HUES6 (cell line): ENCODE measurements at regions not wholly inside any gene's neighbourhood (a gene's known extent, or its start where the extent isn't known, plus 50 kb on each side); places are given as distances from the start of the nearest gene placed in this dataset.

Source experiments
- H3K27ac ChIP-seq: 2 replicates; pipeline ENCODE4 v1.7.0; 2013; ENCODE audit warnings: low read depth, mild to moderate bottlenecking, low read length, inconsistent platforms
- H3K27me3 ChIP-seq: 2 replicates; pipeline ENCODE4 v1.6.1; 2013; ENCODE audit warnings: low read length; ENCODE audit not compliant: control insufficient read depth, insufficient read depth
- H3K36me3 ChIP-seq: 2 replicates; pipeline ENCODE4 v1.6.1; 2013; ENCODE audit warnings: low read length; ENCODE audit not compliant: control insufficient read depth, insufficient read depth
- H3K4me1 ChIP-seq: 2 replicates; pipeline ENCODE4 v1.6.1; 2013; ENCODE audit warnings: low read length; ENCODE audit not compliant: control insufficient read depth, insufficient read depth
- H3K4me3 ChIP-seq: 2 replicates; pipeline ENCODE4 v1.5.1; 2013; ENCODE audit warnings: low read depth, low read length
- H3K9ac ChIP-seq: one replicate; pipeline ENCODE4 v1.6.1; 2013; ENCODE audit warnings: mild to moderate bottlenecking, low read length
- H3K9me3 ChIP-seq: 2 replicates; pipeline ENCODE4 v1.6.1; 2013; ENCODE audit warnings: low read depth, low read length; ENCODE audit not compliant: control insufficient read depth, insufficient read depth

GRCh38 chr20:10846766-10847165, 173.0 kb upstream of the JAG1 start:
- Histone ChIP-seq H3K27me3 (no peaks in the 10 kb centered on the region), H3K36me3 (no peaks in the 10 kb centered on the region), H3K9me3 (peaks cover 7% of the 10 kb centered on the region), H3K4me1 (peaks cover 8% of the 10 kb centered on the region; the same call in 1 of the 2 replicates), H3K4me3 (no peak overlapping the region), H3K9ac (no peak overlapping the region), H3K27ac (no peak overlapping the region)

GRCh38 chr20:10848810-10849370, 175.1 kb upstream of the JAG1 start:
- Histone ChIP-seq H3K36me3 (no peaks in the 10 kb centered on the region), H3K27ac (no peak overlapping the region), H3K4me3 (no peak overlapping the region), H3K4me1 (peaks cover 8% of the 10 kb centered on the region; the same call in 1 of the 2 replicates), H3K27me3 (no peaks in the 10 kb centered on the region), H3K9ac (no peak overlapping the region), H3K9me3 (no peaks in the 10 kb centered on the region)

DNA sequence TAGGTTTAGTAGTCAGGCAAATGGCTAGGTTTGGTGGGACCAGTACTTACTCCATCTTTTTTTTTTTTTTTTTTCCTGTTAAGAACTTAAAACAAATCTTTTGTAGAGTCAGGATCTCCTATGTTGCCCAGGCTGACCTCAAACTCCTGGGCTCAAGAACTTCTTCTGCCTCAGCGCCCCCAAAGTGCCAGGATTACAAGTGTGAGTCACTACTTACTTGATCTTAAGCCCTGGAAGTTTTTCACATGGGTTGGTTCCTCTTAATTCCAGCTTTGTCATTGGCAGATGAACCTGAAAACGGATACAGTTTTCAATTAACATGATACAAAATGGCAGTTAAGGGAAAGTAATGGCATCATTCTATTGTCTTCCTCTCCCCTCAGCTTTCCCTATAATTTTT, 179.4 kb upstream of the JAG1 start:
- no peak overlapping the region for H3K27ac ChIP-seq
- H3K9me3 ChIP-seq, result no peaks in the 10 kb centered on the region
- H3K4me3 ChIP-seq, result no peak overlapping the region

DNA sequence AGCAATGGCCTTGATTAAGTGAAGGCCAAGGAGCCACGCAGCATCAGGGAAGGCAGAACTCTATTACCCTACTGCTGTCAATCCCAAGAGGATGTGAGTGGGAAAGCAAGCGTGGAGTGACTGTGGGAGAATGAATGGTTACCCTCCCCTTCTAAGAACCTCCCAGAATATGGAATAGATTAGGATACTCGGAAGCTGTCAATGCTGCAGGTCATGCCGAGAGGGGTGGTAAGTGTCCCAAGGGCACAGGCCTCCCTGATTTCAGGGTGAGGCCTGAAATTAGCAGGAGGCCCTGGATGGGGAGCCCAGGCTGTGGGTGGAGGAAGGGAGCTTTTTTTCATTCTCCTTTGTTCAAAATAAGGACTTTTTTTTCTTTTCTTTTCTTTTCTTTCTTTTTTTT, 179.9 kb upstream of the JAG1 start:
- no peak overlapping the region for H3K9ac ChIP-seq

More for the DNA sequence above, 179.4 kb upstream of the JAG1 start:
- H3K9ac ChIP-seq, result no peak overlapping the region
- peaks cover 8% of the 10 kb centered on the region; the same call in 1 of the 2 replicates for H3K4me1 ChIP-seq
- H3K36me3 ChIP-seq, result no peaks in the 10 kb centered on the region
- no peaks in the 10 kb centered on the region for H3K27me3 ChIP-seq

DNA sequence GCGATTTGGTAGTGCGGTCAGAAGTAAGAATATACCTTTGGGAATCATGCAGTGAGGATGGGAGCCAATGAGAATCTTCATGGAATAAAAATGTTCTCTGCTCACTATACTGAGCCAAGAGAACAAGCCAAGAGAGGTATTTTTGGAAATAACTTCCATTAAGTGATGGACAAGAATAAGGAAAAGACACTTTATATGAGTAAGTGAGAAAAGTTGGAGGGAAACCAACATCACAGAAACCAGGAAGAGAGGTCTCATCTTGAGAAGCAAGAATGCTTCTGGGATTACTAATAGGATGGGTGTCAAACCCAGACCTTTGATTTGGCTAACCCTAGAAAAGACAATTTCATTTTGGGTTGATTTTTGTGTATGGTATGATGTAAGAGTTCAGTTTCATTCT, 181.2 kb upstream of the JAG1 start:
- Histone ChIP-seq H3K9me3 (no peaks in the 10 kb centered on the region), H3K36me3 (no peaks in the 10 kb centered on the region), H3K4me3 (no peak overlapping the region), H3K27me3 (no peaks in the 10 kb centered on the region), H3K9ac (no peak overlapping the region), H3K4me1 (no peaks in the 10 kb centered on the region), H3K27ac (no peak overlapping the region)

More for the DNA sequence above, 179.9 kb upstream of the JAG1 start:
- Histone ChIP-seq H3K4me1 (peaks cover 6% of the 10 kb centered on the region; the same call in 1 of the 2 replicates), H3K27ac (no peak overlapping the region), H3K4me3 (no peak overlapping the region), H3K9me3 (no peaks in the 10 kb centered on the region), H3K27me3 (no peaks in the 10 kb centered on the region), H3K36me3 (no peaks in the 10 kb centered on the region)

DNA sequence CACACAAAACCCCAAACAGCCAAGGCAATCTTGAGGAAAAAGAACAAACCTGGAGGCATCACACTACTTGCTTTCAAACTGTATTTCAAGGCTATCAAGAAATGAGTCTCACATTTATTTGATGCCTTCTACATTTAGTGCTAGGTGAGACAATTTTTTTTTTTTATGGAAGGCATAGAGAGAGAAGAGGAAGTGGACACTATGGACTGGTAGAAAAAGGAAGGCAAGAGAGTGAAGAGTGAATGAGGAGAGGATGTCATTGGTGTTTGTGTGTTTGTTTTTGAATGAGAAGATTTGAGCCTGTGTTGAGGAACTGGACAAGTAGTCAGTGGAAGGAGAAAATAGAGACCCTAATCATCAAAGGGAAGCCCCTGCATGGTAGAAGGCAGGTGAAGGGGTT, 182.0 kb upstream of the JAG1 start:
- no peak overlapping the region for H3K9ac ChIP-seq
- H3K4me3 ChIP-seq, result no peak overlapping the region
- no peaks in the 10 kb centered on the region for H3K27me3 ChIP-seq
- H3K36me3 ChIP-seq, result no peaks in the 10 kb centered on the region
- H3K27ac ChIP-seq, result no peak overlapping the region
- no peaks in the 10 kb centered on the region for H3K9me3 ChIP-seq
- no peaks in the 10 kb centered on the region for H3K4me1 ChIP-seq

GRCh38 chr20:10856237-10857015, 182.6 kb upstream of the JAG1 start:
- H3K27ac ChIP-seq, result no peak overlapping the region
- no peak overlapping the region for H3K9ac ChIP-seq
- no peaks in the 10 kb centered on the region for H3K4me1 ChIP-seq
- H3K4me3 ChIP-seq, result no peak overlapping the region
- no peaks in the 10 kb centered on the region for H3K27me3 ChIP-seq
- H3K9me3 ChIP-seq, result no peaks in the 10 kb centered on the region
- no peaks in the 10 kb centered on the region for H3K36me3 ChIP-seq

DNA sequence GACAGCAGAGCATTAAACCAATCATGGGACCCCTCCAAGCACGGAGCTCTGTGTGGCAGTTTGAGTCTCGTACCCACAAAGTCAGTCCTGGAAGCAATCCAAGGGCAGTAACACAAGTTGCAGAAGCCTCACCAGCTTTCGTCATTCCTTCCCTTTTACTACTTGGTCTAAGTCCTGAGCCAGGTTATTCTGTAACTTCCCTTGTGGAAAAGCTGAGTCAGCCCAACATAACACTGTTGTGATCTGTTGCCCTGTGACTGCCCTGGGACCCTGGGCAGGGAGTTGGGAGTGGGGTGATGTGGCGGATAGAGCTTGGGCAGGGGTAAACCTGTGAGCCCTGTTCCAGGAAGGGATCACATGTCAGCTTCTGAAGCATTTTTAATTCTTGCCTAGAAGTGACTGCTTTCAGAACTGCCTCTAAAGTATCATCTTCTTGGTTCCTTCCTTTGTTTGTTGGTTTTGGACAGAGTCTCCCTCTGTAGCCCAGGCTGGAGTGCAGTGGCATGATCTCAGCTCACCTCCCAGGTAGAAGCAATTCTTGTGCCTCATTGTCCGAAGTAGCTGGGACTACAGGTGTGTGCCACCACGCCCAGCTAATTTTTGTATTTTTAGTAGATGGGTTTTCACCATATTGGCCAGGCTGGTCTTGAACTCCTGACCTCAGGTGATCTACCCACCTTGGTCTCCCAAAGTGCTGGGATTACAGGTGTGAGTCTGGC, 183.7 kb upstream of the JAG1 start:
- H3K36me3 ChIP-seq, result no peaks in the 10 kb centered on the region
- no peaks in the 10 kb centered on the region for H3K9me3 ChIP-seq
- no peak overlapping the region for H3K9ac ChIP-seq
- H3K4me3 ChIP-seq, result no peak overlapping the region
- H3K27me3 ChIP-seq, result no peaks in the 10 kb centered on the region
- H3K27ac ChIP-seq, result no peak overlapping the region
- H3K4me1 ChIP-seq, result no peaks in the 10 kb centered on the region

GRCh38 chr20:10861090-10861489, 187.3 kb upstream of the JAG1 start:
- H3K36me3 ChIP-seq, result no peaks in the 10 kb centered on the region

DNA sequence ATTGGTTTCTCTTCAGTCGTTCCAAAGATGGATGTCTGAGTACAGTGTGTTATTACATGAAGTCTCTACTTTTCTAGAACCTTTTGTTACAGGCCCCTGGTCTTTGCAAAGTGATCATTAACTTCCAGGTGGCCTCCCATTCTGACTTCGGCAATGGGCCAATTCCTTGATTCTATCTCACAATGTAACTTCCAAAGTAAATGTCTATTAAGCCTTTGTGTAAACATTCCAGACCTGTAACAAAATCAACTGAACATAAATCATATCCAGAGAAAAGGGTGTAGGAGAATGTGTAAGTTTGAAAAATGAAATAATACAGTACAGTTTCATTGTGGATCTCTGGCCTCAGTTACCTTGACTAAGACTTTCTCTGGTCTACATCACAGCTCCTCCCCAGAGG, 187.8 kb upstream of the JAG1 start:
- no peaks in the 10 kb centered on the region for H3K9me3 ChIP-seq
- H3K36me3 ChIP-seq, result no peaks in the 10 kb centered on the region
- H3K27ac ChIP-seq, result no peak overlapping the region
- no peak overlapping the region for H3K9ac ChIP-seq
- no peaks in the 10 kb centered on the region for H3K27me3 ChIP-seq
- H3K4me3 ChIP-seq, result no peak overlapping the region
- H3K4me1 ChIP-seq, result peaks cover 8% of the 10 kb centered on the region

More at GRCh38 chr20:10861090-10861489, 187.3 kb upstream of the JAG1 start:
- H3K27ac ChIP-seq, result no peak overlapping the region
- no peak overlapping the region for H3K9ac ChIP-seq
- H3K27me3 ChIP-seq, result no peaks in the 10 kb centered on the region
- H3K4me3 ChIP-seq, result no peak overlapping the region
- H3K4me1 ChIP-seq, result peaks cover 8% of the 10 kb centered on the region
- no peaks in the 10 kb centered on the region for H3K9me3 ChIP-seq
